GM12892 (cell line): ENCODE measurements at regions not wholly inside any gene's neighbourhood (a gene's known extent, or its start where the extent isn't known, plus 50 kb on each side); places are given as distances from the start of the nearest gene placed in this dataset.

Experiments
- POLR2A ChIP-seq: IDR thresholded peaks from 2 replicates; pipeline ENCODE4 v1.6.1; 2011; ENCODE audit warnings: low read depth, low read length, control low read depth
- POLR2AphosphoS5 ChIP-seq: IDR thresholded peaks from 2 replicates; pipeline ENCODE4 v1.6.1; 2011; ENCODE audit warnings: low read depth, low read length, control low read depth

DNA sequence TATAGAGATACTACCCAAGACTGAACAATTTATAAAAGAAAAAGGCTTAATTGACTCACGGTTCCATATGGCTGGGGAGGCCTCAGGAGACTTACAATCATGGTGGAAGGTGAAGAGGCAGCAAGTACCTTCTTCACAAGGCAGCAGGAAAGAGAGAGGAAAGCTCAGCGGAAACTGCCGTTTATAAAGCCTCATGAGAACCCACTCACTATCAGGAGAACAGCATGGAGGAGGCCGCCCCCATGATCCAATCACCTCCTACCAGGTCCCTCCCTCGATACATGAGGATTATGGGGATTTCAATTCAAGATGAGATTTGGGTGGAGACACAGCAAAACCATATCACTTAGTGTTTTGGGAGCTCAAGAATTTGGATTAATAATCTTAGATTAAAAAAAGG lies 240.2 kb downstream of the UACA start:
- TF ChIP-seq POLR2AphosphoS5 (no peak), POLR2A (no peak)
